ENCODE measurements at regions not wholly inside any gene's neighbourhood (a gene's known extent, or its start where the extent isn't known, plus 50 kb on each side); places are given as distances from the start of the nearest gene placed in this dataset.

GRCh38 chr9:81460693-81461092 is 228.7 kb downstream of the TLE1 start:
- TF ChIP-seq CTCF (IDR thresholded peaks at IDR 0.05) (no peak), POLR2AphosphoS5 (IDR thresholded peaks at IDR 0.05) (no peak)

Data from transverse colon (tissue), 4 donors.